EH (cell line): ENCODE measurements at regions not wholly inside any gene's neighbourhood (a gene's known extent, or its start where the extent isn't known, plus 50 kb on each side); places are given as distances from the start of the nearest gene placed in this dataset.

Source experiments
- DNase-seq: peaks from one replicate; pipeline ENCODE4 v3.0.0-alpha.2; 2015; ENCODE audit warnings: low read depth

DNA sequence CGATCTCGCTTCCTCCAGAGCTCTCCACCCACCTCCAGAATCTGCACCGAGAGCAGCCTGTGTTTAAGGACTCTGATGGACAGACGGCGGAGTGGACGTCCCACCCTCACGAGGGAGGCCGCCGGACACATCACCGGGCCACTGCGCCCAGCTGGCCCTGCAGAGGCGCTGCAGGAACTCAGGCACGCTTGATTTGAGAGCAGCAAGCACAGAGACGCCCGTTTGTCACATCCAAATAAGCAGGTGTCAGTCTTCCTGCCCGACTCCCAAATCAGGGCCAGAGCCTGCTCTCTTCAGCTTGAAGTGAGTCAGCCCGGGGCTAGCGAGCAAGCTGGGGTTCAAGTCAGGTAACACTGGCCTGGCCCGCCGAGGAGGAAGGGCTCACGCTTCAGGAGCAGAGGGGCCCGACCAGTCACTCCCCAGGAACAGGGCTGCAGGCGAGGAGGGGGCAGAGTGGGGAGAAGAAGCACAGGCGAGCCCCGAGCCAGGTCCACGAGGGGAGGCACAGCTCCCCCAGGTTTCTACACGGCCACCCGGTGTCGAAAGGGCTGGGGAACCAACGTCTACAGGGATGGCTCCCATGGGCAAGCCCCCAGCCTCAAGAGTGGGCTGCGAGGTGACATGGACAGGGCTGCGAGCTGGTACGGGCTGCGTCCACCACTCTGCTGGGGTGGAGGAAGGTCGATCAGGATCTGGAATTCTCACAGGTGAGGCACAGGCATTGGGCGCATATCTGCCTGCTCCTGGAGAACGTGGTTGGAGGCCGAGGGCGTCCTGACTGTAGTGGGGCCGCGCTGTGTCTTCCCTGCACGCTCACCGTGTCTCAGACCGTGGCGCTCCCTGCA is 52.5 kb upstream of the CTDP1 start:
- DNase-seq = no peak

GRCh38 chr18:79627750-79628294 is 51.8 kb upstream of the CTDP1 start:
- no peak for DNase-seq

- no peak for DNase-seq
Measured at GRCh38 chr18:79628416-79629248, 51.0 kb upstream of the CTDP1 start.

DNA sequence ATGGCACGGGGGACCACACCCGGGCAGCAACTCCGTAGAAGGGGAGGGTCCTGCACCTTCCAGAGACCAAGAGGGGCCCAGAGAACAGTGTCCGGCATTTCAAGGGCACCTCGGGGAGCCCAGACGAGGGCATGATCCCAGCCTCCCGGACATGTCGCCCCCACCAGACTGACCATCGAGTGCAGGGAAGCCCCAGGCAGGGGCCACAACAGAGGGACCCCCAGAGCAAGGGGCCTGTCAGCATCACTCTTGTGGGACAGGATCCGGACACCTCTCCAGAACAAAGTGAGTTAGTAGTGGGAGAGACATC is 50.4 kb upstream of the CTDP1 start:
- no peak for DNase-seq

GRCh38 chr18:79629606-79630005 is 50.0 kb upstream of the CTDP1 start:
- DNase-seq = no peak
